Kidney (tissue), 13 donors: ENCODE measurements at regions not wholly inside any gene's neighbourhood (a gene's known extent, or its start where the extent isn't known, plus 50 kb on each side); places are given as distances from the start of the nearest gene placed in this dataset.
"Not testable (repeated sequence)": the region's sequence is repeated elsewhere in the genome, so short reads cannot be mapped to it uniquely, and the experiment has no call there.

Experiments used
- DNase-seq, 5 donors: peaks; one replicate each; pipeline ENCODE4 v3.0.0-alpha.2; 2013 to 2020
- FAIRE-seq: peaks from 2 replicates; lab custom pipeline; 2012; peaks lifted over from hg19 to GRCh38; lab: Jason Lieb, UNC
- H3K27ac ChIP-seq, 2 donors: one replicate each; pipeline ENCODE4 v1.7.0; 2013; ENCODE audit warnings: low read depth in 2 of 2, low read length in 2 of 2, inconsistent platforms in 1 of 2
- H3K27me3 ChIP-seq: one replicate; pipeline ENCODE4 v1.7.1; 2013; ENCODE audit warnings: low read length, inconsistent platforms; ENCODE audit not compliant: control insufficient read depth, insufficient read depth
- H3K36me3 ChIP-seq, 3 donors: one replicate each; pipeline versions ENCODE4 v1.7.0 to v1.7.1; 2013; ENCODE audit warnings: low read length in 3 of 3, control low read depth in 1 of 3, inconsistent platforms in 1 of 3; ENCODE audit not compliant: insufficient read depth in 3 of 3, control insufficient read depth in 2 of 3
- H3K4me1 ChIP-seq, 3 donors: one replicate each; pipeline versions ENCODE4 v1.7.0 to v1.7.1; 2013; ENCODE audit warnings: low read length in 3 of 3, inconsistent platforms in 1 of 3, low read depth in 1 of 3; ENCODE audit not compliant: control insufficient read depth in 2 of 3, insufficient read depth in 2 of 3
- H3K4me3 ChIP-seq, 3 donors: one replicate each; pipeline versions ENCODE4 v1.7.0 to v1.8.1; 2013; ENCODE audit warnings: low read length in 3 of 3, control low read depth in 1 of 3, inconsistent platforms in 1 of 3
- H3K9ac ChIP-seq, 3 donors: one replicate each; pipeline versions ENCODE4 v1.7.0 to v1.7.1; 2013; ENCODE audit warnings: low read length in 3 of 3, control low read depth in 1 of 3, inconsistent platforms in 1 of 3
- H3K9me3 ChIP-seq, 3 donors: one replicate each; pipeline versions ENCODE4 v1.7.0 to v1.7.1; 2013; ENCODE audit warnings: low read length in 3 of 3, control low read depth in 1 of 3, inconsistent platforms in 1 of 3; ENCODE audit not compliant: control insufficient read depth in 2 of 3, insufficient read depth in 1 of 3
- intact Hi-C: fragments of 100-400 bp; cut with DNase I; formaldehyde crosslinking; loops from one replicate; pipeline ENCODE4 v1.11.1; 2022
- TF ChIP-seq, protein P1 (sequence below): IDR thresholded peaks from 3 replicates; pipeline ENCODE4 v1.5.1; 2012; ENCODE audit warnings: mild to moderate bottlenecking, moderate library complexity, borderline replicate concordance; ENCODE audit not compliant: insufficient read depth; ENCODE audit errors: extremely low read depth
- donor health status: control.
- donor health status: control.
- donor health status: control.
- donor health status: control.
- donor health status: control.
- donor health status: DM: yes; HTN: yes; CAD: no.
- donor health status: Normal renal cell carcinoma (clear cell type).

DNA sequence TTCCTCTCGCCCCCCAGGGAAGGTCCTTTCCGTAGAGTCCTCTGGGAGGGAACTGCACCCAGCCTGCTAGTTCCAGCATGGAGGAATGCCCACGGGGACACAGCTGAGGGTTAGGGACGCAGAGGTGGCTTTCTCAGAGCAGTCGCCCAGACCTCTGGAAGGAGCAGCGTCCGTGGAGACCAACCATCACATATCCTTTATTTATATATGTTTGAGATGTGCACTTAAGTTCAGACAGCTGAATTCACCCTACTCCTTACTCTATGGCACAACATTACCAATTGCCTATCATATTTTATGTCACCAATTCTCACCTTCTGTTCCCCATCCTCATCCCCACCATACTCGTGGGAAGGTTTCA, 305.6 kb upstream of the DIO3 start:
- DNase-seq = no peak
- Histone ChIP-seq H3K9ac (no peak overlapping the region), H3K9me3 (no peaks in the 10 kb centered on the region), H3K4me3 (no peak overlapping the region), H3K27ac (no peak overlapping the region), H3K4me1 (no peaks in the 10 kb centered on the region), H3K27me3 (no peaks in the 10 kb centered on the region), H3K36me3 (no peaks in the 10 kb centered on the region)
- intact Hi-C loops = no loop called here
- no peak for FAIRE-seq
- TF ChIP-seq, protein P1, sequence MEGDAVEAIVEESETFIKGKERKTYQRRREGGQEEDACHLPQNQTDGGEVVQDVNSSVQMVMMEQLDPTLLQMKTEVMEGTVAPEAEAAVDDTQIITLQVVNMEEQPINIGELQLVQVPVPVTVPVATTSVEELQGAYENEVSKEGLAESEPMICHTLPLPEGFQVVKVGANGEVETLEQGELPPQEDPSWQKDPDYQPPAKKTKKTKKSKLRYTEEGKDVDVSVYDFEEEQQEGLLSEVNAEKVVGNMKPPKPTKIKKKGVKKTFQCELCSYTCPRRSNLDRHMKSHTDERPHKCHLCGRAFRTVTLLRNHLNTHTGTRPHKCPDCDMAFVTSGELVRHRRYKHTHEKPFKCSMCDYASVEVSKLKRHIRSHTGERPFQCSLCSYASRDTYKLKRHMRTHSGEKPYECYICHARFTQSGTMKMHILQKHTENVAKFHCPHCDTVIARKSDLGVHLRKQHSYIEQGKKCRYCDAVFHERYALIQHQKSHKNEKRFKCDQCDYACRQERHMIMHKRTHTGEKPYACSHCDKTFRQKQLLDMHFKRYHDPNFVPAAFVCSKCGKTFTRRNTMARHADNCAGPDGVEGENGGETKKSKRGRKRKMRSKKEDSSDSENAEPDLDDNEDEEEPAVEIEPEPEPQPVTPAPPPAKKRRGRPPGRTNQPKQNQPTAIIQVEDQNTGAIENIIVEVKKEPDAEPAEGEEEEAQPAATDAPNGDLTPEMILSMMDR = no peak

DNA sequence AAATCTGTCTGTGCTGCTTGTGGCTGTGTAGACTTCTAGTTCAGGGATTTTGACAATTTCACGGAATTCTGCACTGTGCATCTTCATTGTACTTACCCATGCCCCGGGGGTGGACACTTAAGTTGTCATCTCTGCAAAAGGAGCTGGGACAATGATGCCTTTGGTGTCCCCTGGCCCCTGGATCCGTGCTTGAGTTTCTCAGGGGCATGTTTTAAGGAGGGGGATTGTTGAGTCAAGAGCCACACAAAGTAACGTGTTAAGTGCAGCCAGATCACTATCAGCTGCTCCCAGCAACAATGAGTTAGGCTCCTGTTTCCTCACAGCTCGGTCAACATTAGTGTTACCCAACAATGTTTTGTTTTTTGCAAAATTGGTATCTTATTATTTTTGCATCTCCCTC, 305.0 kb upstream of the DIO3 start:
- Histone ChIP-seq H3K27ac (no peak overlapping the region), H3K9me3 (no peaks in the 10 kb centered on the region), H3K9ac (no peak overlapping the region), H3K4me1 (no peaks in the 10 kb centered on the region), H3K27me3 (no peaks in the 10 kb centered on the region), H3K4me3 (no peak overlapping the region), H3K36me3 (no peaks in the 10 kb centered on the region)
- DNase-seq (no peak), FAIRE-seq (no peak)
- TF ChIP-seq, protein P1 = no peak
- intact Hi-C loops = no loop called here

DNA sequence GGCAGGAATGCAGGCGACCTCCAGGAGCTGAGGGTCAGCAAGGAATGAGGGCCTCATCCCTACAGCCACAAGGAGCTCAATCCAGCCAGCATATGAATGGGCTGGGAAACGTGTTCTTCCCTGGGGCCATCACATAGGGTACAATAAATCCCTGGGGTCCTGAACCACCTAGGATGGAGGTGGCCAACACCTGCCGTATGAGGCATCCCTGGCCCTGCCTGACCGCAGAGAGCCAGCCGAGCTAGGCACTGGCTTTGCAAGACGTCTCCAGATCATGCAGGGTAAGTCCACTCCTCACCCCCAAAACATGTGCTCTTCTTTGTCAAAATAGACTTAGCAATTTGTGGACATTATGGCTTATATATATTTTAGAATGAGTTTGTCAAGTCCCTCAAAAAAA, 303.7 kb upstream of the DIO3 start:
- intact Hi-C loops = no loop called here
- Histone ChIP-seq H3K27me3 (no peaks in the 10 kb centered on the region), H3K4me3 (no peak overlapping the region), H3K27ac (no peak overlapping the region), H3K9me3 (peaks cover 0 to 5% (median 0%) of the 10 kb centered on the region in 3 donors), H3K36me3 (no peaks in the 10 kb centered on the region), H3K4me1 (no peaks in the 10 kb centered on the region), H3K9ac (no peak overlapping the region)
- FAIRE-seq = no peak
- TF ChIP-seq, protein P1 = no peak
- DNase-seq = no peak

DNA sequence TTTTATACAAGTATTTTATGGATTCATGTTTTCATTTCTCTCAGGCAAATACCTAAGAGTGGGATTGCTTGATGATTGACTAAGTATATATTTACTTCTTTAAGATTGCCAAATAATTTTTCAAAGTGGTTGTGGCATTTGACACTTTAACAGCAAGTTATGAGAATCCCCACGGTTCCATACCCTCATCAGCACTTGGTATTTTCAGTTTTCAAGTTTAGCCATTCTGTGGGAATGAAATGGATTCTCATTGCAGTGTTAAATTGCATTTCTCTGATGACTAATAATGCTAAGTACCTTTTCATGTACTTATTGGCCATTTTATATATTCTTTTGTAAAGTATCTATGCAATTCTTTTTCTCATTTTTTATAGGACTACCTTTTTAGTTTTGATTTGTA, 301.5 kb upstream of the DIO3 start:
- Histone ChIP-seq H3K9me3 (peaks cover 0 to 5% (median 0%) of the 10 kb centered on the region in 3 donors), H3K27ac (no peak overlapping the region), H3K9ac (no peak overlapping the region), H3K36me3 (no peaks in the 10 kb centered on the region), H3K4me3 (no peak overlapping the region), H3K4me1 (no peaks in the 10 kb centered on the region), H3K27me3 (no peaks in the 10 kb centered on the region)
- DNase-seq = no peak
- no peak for FAIRE-seq
- TF ChIP-seq, protein P1 = no peak
- intact Hi-C loops = no loop called here

DNA sequence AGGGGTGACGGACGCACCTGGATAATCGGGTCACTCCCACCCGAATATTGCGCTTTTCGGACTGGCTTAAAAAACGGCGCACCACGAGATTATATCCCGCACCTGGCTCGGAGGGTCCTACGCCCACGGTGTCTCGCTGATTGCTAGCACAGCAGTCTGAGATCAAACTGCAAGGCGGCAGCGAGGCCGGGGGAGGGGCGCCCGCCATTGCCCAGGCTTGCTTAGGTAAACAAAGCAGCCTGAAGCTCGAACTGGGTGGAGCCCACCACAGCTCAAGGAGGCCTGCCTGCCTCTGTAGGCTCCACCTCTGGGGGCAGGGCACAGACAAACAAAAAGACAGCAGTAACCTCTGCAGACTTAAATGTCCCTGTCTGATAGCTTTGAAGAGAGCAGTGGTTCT, 294.9 kb upstream of the DIO3 start:
- H3K4me3 ChIP-seq, H3K9ac ChIP-seq, H3K9me3 ChIP-seq, intact Hi-C loops, FAIRE-seq, H3K36me3 ChIP-seq, DNase-seq, H3K4me1 ChIP-seq, H3K27me3 ChIP-seq, H3K27ac ChIP-seq: not testable (repeated sequence)
